ENCODE measurements at regions not wholly inside any gene's neighbourhood (a gene's known extent, or its start where the extent isn't known, plus 50 kb on each side); places are given as distances from the start of the nearest gene placed in this dataset.
A peak's percentile ranks its signal among the peaks of the same experiment; 100 is the strongest.

- H3K9me3 ChIP-seq (ENCODE audit: low read length) = no peaks in the 10 kb centered on the region
- H3K27ac ChIP-seq (ENCODE audit: low read length) = no peak overlapping the region
- no peaks in the 10 kb centered on the region for H3K36me3 ChIP-seq (ENCODE audit: insufficient read depth, low read length)
- no peak overlapping the region for H3K4me2 ChIP-seq (ENCODE audit: low read length)
- H3F3A ChIP-seq (ENCODE audit: insufficient read depth, low read length, poor library complexity, severe bottlenecking) = no peaks in the 10 kb centered on the region
- no peaks in the 10 kb centered on the region for H3K79me2 ChIP-seq (replicated peaks; ENCODE audit: insufficient read depth, low read length)
- H3K4me3 ChIP-seq (ENCODE audit: low read length) = no peak overlapping the region
- no peak overlapping the region for H3K9ac ChIP-seq (ENCODE audit: low read length)
- no peak overlapping the region for H2AFZ ChIP-seq (ENCODE audit: low read depth, low read length)
- TF ChIP-seq MXI1 (conservative IDR thresholded peaks at IDR 0.05; ENCODE audit: poor library complexity, severe bottlenecking) (no peak), RAD21 (conservative IDR thresholded peaks at IDR 0.05) (no peak), CTCF (IDR thresholded peaks at IDR 0.05; ENCODE audit: poor library complexity, severe bottlenecking) (no peak), TAF1 (IDR thresholded peaks at IDR 0.05; ENCODE audit: low read depth) (no peak), POLR2AphosphoS5 (IDR thresholded peaks at IDR 0.05) (no peak)
- H3K9me2 ChIP-seq (ENCODE audit: insufficient read depth, low read length) = no peaks in the 10 kb centered on the region
- H4K20me1 ChIP-seq (ENCODE audit: insufficient read depth) = no peaks in the 10 kb centered on the region
- no peaks in the 10 kb centered on the region for H3K27me3 ChIP-seq (ENCODE audit: insufficient read depth, low read depth, low read length)
Observed at GRCh38 chr5:92911293-92911692, 669.7 kb downstream of the NR2F1-AS1 start.

DNA sequence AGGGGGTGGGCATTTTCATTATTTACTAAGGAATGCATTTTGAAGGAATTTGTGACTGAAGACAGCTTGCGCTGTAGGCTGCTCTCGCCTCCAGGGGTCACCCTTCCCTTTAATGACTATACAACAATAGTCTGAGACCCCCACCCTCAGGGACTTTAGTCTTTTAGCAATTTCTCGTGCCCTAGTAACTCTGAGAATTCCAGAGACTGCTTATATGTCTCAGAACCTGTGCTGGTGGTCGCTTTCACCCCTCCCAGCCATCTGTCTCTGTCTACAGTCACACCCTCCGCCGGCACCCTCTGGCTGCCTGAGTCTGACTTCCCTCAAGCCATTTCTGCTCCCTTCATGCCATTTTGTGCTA lies 671.4 kb downstream of the NR2F1-AS1 start:
- Histone ChIP-seq H3K9me3 (ENCODE audit: low read length) (no peaks in the 10 kb centered on the region), H3K9ac (ENCODE audit: low read length) (no peak overlapping the region), H3K27ac (ENCODE audit: low read length) (no peak overlapping the region), H3K36me3 (ENCODE audit: insufficient read depth, low read length) (no peaks in the 10 kb centered on the region), H3K4me2 (ENCODE audit: low read length) (no peak overlapping the region), H2AFZ (ENCODE audit: low read depth, low read length) (no peak overlapping the region), H3F3A (ENCODE audit: insufficient read depth, low read length, poor library complexity, severe bottlenecking) (no peaks in the 10 kb centered on the region), H3K9me2 (ENCODE audit: insufficient read depth, low read length) (no peaks in the 10 kb centered on the region), H3K27me3 (ENCODE audit: insufficient read depth, low read depth, low read length) (no peaks in the 10 kb centered on the region), H3K4me3 (ENCODE audit: low read length) (no peak overlapping the region), H4K20me1 (ENCODE audit: insufficient read depth) (no peaks in the 10 kb centered on the region), H3K79me2 (replicated peaks; ENCODE audit: insufficient read depth, low read length) (no peaks in the 10 kb centered on the region)
- TF ChIP-seq RAD21 (conservative IDR thresholded peaks at IDR 0.05) (peak; percentile 65), EP300 (conservative IDR thresholded peaks at IDR 0.05; ENCODE audit: poor library complexity, severe bottlenecking) (no peak), MXI1 (conservative IDR thresholded peaks at IDR 0.05; ENCODE audit: poor library complexity, severe bottlenecking) (no peak), SMC3 (conservative IDR thresholded peaks at IDR 0.05; ENCODE audit: poor library complexity) (peak; percentile 72), CTCF (IDR thresholded peaks at IDR 0.05; ENCODE audit: poor library complexity, severe bottlenecking) (peak; percentile 70)

GRCh38 chr5:92908952-92909601 lies 671.9 kb downstream of the NR2F1-AS1 start:
- no peaks in the 10 kb centered on the region for H4K20me1 ChIP-seq (ENCODE audit: insufficient read depth)
- H3K9me2 ChIP-seq (ENCODE audit: insufficient read depth, low read length) = no peaks in the 10 kb centered on the region
- no peaks in the 10 kb centered on the region for H3K27me3 ChIP-seq (ENCODE audit: insufficient read depth, low read depth, low read length)
- no peak overlapping the region for H3K9ac ChIP-seq (ENCODE audit: low read length)
- no peaks in the 10 kb centered on the region for H3K79me2 ChIP-seq (replicated peaks; ENCODE audit: insufficient read depth, low read length)
- no peaks in the 10 kb centered on the region for H3K9me3 ChIP-seq (ENCODE audit: low read length)
- H3K4me3 ChIP-seq (ENCODE audit: low read length) = no peak overlapping the region
- H3K27ac ChIP-seq (ENCODE audit: low read length) = no peak overlapping the region
- TF ChIP-seq MXI1 (conservative IDR thresholded peaks at IDR 0.05; ENCODE audit: poor library complexity, severe bottlenecking) (no peak), EP300 (conservative IDR thresholded peaks at IDR 0.05; ENCODE audit: poor library complexity, severe bottlenecking) (no peak), EZH2 (IDR thresholded peaks at IDR 0.05; ENCODE audit: borderline replicate concordance, insufficient read depth, low read length, poor library complexity, severe bottlenecking) (no peak), SMC3 (conservative IDR thresholded peaks at IDR 0.05; ENCODE audit: poor library complexity) (no peak)
- H2AFZ ChIP-seq (ENCODE audit: low read depth, low read length) = no peak overlapping the region
- no peak overlapping the region for H3K4me2 ChIP-seq (ENCODE audit: low read length)
- H3K36me3 ChIP-seq (ENCODE audit: insufficient read depth, low read length) = no peaks in the 10 kb centered on the region
- no peaks in the 10 kb centered on the region for H3F3A ChIP-seq (ENCODE audit: insufficient read depth, low read length, poor library complexity, severe bottlenecking)
